GM12864 (cell line): ENCODE measurements at regions not wholly inside any gene's neighbourhood (a gene's known extent, or its start where the extent isn't known, plus 50 kb on each side); places are given as distances from the start of the nearest gene placed in this dataset.

ENCODE experiments used
- DNase-seq: peaks from one replicate; pipeline ENCODE4 v3.0.0-alpha.2; 2011; ENCODE audit warnings: low read depth
- H3K4me3 ChIP-seq: 2 replicates; pipeline ENCODE4 v1.5.1; 2011; ENCODE audit warnings: mild to moderate bottlenecking, low read depth, low read length, control low read depth
- CTCF ChIP-seq: IDR thresholded peaks from 2 replicates; pipeline ENCODE4 v1.5.1; 2011; ENCODE audit warnings: low read depth, mild to moderate bottlenecking, moderate library complexity, low read length, control low read depth, inconsistent platforms; ENCODE audit errors: missing control alignments

DNA sequence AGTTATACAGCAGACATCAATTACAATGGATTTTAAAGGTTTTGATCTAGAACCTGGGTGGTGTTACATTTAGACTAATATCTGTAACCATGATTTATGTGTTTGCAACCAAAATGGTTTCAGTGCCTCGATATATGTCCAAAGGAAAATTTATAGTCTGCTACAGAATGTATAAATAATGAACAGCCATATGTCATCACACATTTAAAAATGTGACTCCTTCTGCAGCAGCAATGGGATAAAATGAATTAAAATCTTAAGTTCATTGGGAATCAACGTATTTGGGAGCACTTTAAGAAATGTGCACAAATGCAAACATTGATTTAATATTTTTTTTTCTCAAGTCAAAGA is 610.2 kb downstream of the TMEM114 start:
- DNase-seq, result no peak
- H3K4me3 ChIP-seq, result no peak overlapping the region
- no peak for TF ChIP-seq CTCF

DNA sequence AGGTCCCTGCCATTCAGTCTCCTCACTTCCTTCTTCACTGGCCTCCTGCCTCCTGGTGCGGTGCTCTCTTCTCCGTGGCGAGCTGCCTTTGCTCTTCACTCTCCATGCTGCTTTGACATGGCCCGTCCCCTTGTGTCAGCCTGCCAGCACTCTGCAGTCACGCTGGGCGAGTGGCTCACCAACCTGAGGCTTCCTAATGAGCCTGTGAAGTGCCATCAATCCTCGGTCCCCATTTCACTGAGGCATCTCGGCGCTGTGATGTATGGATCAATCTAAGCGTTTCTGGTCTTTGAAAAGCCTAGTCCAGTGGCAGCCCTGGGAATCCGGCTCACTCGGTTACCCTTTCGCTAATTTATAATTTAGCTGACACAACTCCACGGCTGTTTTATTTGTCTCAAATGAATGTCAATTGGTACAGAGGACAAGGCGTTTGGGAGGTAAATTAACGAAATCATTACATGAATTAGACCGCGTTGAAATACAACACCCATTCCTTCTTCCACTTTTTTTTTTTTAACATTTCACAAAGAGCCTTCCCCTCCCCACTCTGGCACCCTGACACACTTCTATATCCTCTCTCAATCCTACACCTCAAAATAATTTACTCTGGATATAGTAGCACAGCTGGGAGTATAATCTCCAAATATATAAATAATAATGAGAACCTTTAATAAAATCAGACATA is 610.7 kb downstream of the TMEM114 start:
- no peak for DNase-seq
- no peak for TF ChIP-seq CTCF
- no peak overlapping the region for H3K4me3 ChIP-seq

DNA sequence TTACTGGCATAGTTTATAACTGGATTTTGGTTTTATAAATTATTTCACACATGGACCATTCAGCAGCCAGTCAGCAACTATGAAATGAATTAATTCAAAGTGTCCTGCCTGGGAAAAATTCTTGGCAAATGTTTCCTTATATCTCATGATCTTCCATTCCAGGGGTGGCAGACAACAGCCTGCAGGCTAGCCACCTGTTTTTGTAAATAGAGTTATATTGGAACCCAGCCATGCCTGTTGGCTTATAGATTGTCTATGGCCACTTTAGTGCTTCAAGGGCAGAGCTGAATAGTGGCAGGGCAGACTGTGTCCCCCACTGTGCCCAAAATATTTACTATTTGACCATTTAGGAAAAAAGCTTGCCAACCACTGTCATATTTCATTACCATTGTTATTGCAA is 613.7 kb downstream of the TMEM114 start:
- DNase-seq, result no peak
- TF ChIP-seq CTCF, result no peak
- H3K4me3 ChIP-seq, result no peak overlapping the region

DNA sequence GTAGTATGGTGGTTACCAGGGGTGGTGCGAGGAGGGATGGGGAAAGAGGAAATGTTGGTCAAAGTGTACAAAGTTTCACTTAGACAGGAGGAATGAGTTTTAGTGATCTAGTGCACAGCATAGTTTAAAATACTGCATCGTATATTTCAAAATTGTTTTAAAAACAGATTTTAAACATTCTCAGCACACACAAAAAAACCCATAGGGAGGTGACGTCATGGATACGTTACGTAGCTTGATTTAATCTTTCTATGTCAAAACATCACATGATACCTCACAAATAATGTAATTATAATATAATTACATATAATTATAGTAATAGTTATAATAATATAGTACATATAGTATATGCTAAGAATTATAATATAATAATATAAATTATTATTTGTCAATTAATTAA is 614.2 kb downstream of the TMEM114 start:
- no peak overlapping the region for H3K4me3 ChIP-seq

DNA sequence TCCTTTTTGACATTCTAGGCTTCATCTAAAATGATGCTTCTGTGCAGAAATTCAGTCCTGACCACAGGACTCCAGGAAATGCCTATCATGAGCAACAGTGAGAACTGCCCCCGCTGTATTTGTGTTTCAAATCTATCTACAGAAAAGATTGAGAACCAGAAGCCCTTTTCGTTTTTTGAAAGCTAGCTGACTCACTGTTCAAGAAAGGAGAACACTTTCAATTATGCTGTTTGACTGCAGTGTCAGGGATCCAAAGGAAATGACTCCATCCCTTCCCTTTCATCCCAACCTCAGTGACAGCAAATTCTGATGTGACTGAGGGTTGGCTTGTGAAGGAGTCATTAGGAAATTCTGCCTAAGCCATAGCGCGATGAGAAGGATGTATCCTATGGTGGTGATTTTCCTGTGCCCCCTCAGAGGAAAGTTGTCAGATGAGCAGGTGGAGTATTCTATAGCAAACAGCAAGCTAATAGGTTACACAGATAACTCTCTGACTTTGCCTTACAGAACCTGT is 622.3 kb downstream of the TMEM114 start:
- TF ChIP-seq CTCF, result no peak
- H3K4me3 ChIP-seq, result no peak overlapping the region
- no peak for DNase-seq

More for the DNA sequence above, 614.2 kb downstream of the TMEM114 start:
- no peak for TF ChIP-seq CTCF
- DNase-seq, result no peak

DNA sequence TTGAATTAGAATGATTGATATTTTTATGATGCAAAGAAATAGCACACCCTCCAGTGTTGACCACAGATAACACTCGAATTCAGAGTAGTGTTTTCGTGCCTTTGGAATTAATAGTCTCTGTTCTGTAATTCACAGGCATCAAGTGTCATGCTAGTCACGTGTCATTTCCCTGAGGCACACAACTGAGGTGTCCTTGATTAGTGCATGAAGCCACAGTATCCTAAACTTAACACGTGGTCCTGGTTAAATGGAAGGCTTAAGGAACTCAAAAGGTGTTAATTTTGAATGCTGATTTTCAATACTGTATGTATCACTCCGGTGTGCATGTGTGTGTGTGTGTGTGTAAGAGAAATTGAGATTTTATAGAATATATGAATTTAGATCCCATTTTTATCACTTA is 625.6 kb downstream of the TMEM114 start:
- no peak for TF ChIP-seq CTCF

GRCh38 chr16:7964167-7964566 is 626.1 kb downstream of the TMEM114 start:
- no peak for TF ChIP-seq CTCF
- DNase-seq, result no peak
- no peak overlapping the region for H3K4me3 ChIP-seq

More for the DNA sequence above, 625.6 kb downstream of the TMEM114 start:
- H3K4me3 ChIP-seq, result no peak overlapping the region
- no peak for DNase-seq
